Neural progenitor cell (in vitro differentiated cells): ENCODE measurements at regions not wholly inside any gene's neighbourhood (a gene's known extent, or its start where the extent isn't known, plus 50 kb on each side); places are given as distances from the start of the nearest gene placed in this dataset.

Experiments
- EZH2 ChIP-seq: fragments of 200-600 bp; sonication (generic); IDR thresholded peaks from 2 replicates; pipeline ENCODE4 v1.6.1; 2017; ENCODE audit warnings: antibody characterized with exemption, mild to moderate bottlenecking, moderate library complexity
- EZH2phosphoT487 ChIP-seq: fragments of 200-600 bp; sonication (generic); IDR thresholded peaks from 2 replicates; pipeline ENCODE4 v1.6.1; 2017; ENCODE audit warnings: antibody characterized with exemption

GRCh38 chr6:44554194-44554593 lies 166.7 kb downstream of the CDC5L start:
- no peak for TF ChIP-seq EZH2
- TF ChIP-seq EZH2phosphoT487 = no peak
